PC-3 (cell line): ENCODE measurements at regions not wholly inside any gene's neighbourhood (a gene's known extent, or its start where the extent isn't known, plus 50 kb on each side); places are given as distances from the start of the nearest gene placed in this dataset.

Experiments
- ATAC-seq: fragments of 200-7000 bp; cut with Tn5 transposase; 2 replicates; pipeline ENCODE4 v1.9.1; 2020; ENCODE audit warnings: mild to moderate bottlenecking, moderate library complexity
- BruUV-seq: library from RNA; stranded (reverse); fragments of 400-500 nt; replicated peaks from 2 replicates; lab custom pipeline; 2021; lab: Mats Ljungman, UMichigan
- CTCF ChIA-PET: fragments of 300-600 bp; sonication (Branson Sonifier 250); formaldehyde crosslinking; loops from one replicate; lab custom pipeline; 2022; ENCODE audit warnings: antibody characterized with exemption; lab: Charles Lee
- POLR2A ChIA-PET: fragments of 300-600 bp; sonication (Branson Sonifier 250); formaldehyde crosslinking; loops from one replicate; lab custom pipeline; 2022; ENCODE audit warnings: antibody characterized with exemption; ENCODE audit not compliant: unreplicated experiment; lab: Charles Lee
- DNase-seq: peaks from one replicate; pipeline ENCODE4 v3.0.0-alpha.2; 2015
- H2AFZ ChIP-seq: fragments of 300-600 bp; sonication (generic); 2 replicates; pipeline ENCODE4 v1.6.0; 2016; ENCODE audit warnings: antibody characterized with exemption, low read length
- H3F3A ChIP-seq: fragments of 300-600 bp; sonication (generic); one replicate; pipeline ENCODE4 v1.6.0; 2017; ENCODE audit warnings: antibody characterized with exemption, low read length, control low read depth, mild to moderate bottlenecking; ENCODE audit not compliant: unreplicated experiment
- H3K27ac ChIP-seq: fragments of 300-600 bp; sonication (generic); 2 replicates; pipeline ENCODE4 v1.5.1; 2016; ENCODE audit warnings: mild to moderate bottlenecking, low read length
- H3K27me3 ChIP-seq: fragments of 300-600 bp; sonication (generic); 2 replicates; pipeline ENCODE4 v1.6.1; 2016; ENCODE audit warnings: low read length, mixed read lengths
- H3K36me3 ChIP-seq: fragments of 300-600 bp; sonication (generic); 2 replicates; pipeline ENCODE4 v1.6.1; 2016; ENCODE audit warnings: low read depth, mixed run types, low read length, mixed read lengths
- H3K4me1 ChIP-seq: fragments of 300-600 bp; sonication (generic); 2 replicates; pipeline ENCODE4 v1.5.1; 2016; ENCODE audit warnings: low read length; ENCODE audit not compliant: insufficient read depth
- H3K4me2 ChIP-seq: fragments of 300-600 bp; sonication (generic); 2 replicates; pipeline ENCODE4 v1.6.0; 2016; ENCODE audit warnings: low read length
- H3K4me3 ChIP-seq: fragments of 300-600 bp; sonication (generic); 2 replicates; pipeline ENCODE4 v1.5.1; 2016; ENCODE audit warnings: mild to moderate bottlenecking, low read length, mixed read lengths
- H3K79me2 ChIP-seq: fragments of 300-600 bp; sonication (generic); 2 replicates; pipeline ENCODE4 v1.6.1; 2017; ENCODE audit warnings: low read length, mixed read lengths
- H3K9ac ChIP-seq: fragments of 300-600 bp; sonication (generic); 2 replicates; pipeline ENCODE4 v1.6.0; 2016; ENCODE audit warnings: mild to moderate bottlenecking, low read length
- H3K9me2 ChIP-seq: fragments of 300-600 bp; sonication (generic); replicated peaks from 2 replicates; pipeline ENCODE4 v1.6.1; 2016; ENCODE audit warnings: mixed run types, low read length, mixed read lengths
- H3K9me3 ChIP-seq: fragments of 300-600 bp; sonication (generic); 2 replicates; pipeline ENCODE4 v1.6.1; 2016; ENCODE audit warnings: low read length, mixed read lengths
- H4K20me1 ChIP-seq: fragments of 300-600 bp; sonication (generic); 2 replicates; pipeline ENCODE4 v1.6.1; 2016; ENCODE audit warnings: low read length, mixed read lengths
- EZH2 ChIP-seq: fragments of 300-600 bp; sonication (generic); IDR thresholded peaks from one replicate; pipeline ENCODE4 v1.6.1; 2017; ENCODE audit warnings: antibody characterized with exemption, mild to moderate bottlenecking, low read length; ENCODE audit not compliant: unreplicated experiment
- EZH2phosphoT487 ChIP-seq: fragments of 300-600 bp; sonication (generic); IDR thresholded peaks from 2 replicates; pipeline ENCODE4 v1.6.1; 2018; ENCODE audit warnings: mild to moderate bottlenecking, antibody characterized with exemption, low read length, borderline replicate concordance
- intact Hi-C: fragments of 100-400 bp; cut with micrococcal nuclease; formaldehyde crosslinking; loops from 2 replicates; pipeline ENCODE4 v1.9.0; 2023
- TF ChIP-seq, protein P1 (sequence below): fragments of 300-600 bp; sonication (generic); conservative IDR thresholded peaks from 2 replicates; pipeline ENCODE4 v1.5.1; 2017; ENCODE audit warnings: antibody characterized with exemption, low read depth, mild to moderate bottlenecking, low read length

GRCh38 chr13:50389726-50390125 lies 374.5 kb downstream of the KCNRG start:
- intact Hi-C loops = loop anchor here (10.0 kb wide), 1 partner anchor 125 kb away; no protein-coding TSS in a partner anchor
- no peaks in the 10 kb centered on the region for H3K79me2 ChIP-seq
- CTCF ChIA-PET = no interaction called here
- no peaks in the 10 kb centered on the region for H3K27me3 ChIP-seq
- TF ChIP-seq EZH2 (no peak), EZH2phosphoT487 (no peak)
- TF ChIP-seq, protein P1, sequence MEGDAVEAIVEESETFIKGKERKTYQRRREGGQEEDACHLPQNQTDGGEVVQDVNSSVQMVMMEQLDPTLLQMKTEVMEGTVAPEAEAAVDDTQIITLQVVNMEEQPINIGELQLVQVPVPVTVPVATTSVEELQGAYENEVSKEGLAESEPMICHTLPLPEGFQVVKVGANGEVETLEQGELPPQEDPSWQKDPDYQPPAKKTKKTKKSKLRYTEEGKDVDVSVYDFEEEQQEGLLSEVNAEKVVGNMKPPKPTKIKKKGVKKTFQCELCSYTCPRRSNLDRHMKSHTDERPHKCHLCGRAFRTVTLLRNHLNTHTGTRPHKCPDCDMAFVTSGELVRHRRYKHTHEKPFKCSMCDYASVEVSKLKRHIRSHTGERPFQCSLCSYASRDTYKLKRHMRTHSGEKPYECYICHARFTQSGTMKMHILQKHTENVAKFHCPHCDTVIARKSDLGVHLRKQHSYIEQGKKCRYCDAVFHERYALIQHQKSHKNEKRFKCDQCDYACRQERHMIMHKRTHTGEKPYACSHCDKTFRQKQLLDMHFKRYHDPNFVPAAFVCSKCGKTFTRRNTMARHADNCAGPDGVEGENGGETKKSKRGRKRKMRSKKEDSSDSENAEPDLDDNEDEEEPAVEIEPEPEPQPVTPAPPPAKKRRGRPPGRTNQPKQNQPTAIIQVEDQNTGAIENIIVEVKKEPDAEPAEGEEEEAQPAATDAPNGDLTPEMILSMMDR = no peak
- no peak overlapping the region for H3K4me3 ChIP-seq
- POLR2A ChIA-PET = no interaction called here
- BruUV-seq = no TSS peak
- ATAC-seq (no peak), DNase-seq (no peak)
- no peak overlapping the region for H3K27ac ChIP-seq
- H3K9me3 ChIP-seq = no peaks in the 10 kb centered on the region
- peaks cover 12% of the 10 kb centered on the region; the same call in 1 of the 2 replicates for H3K4me1 ChIP-seq
- no peak overlapping the region for H3K9ac ChIP-seq
- no peaks in the 10 kb centered on the region for H3F3A ChIP-seq
- H3K36me3 ChIP-seq = no peaks in the 10 kb centered on the region
- H2AFZ ChIP-seq = no peak overlapping the region
- H3K4me2 ChIP-seq = no peak overlapping the region
- no peaks in the 10 kb centered on the region for H3K9me2 ChIP-seq
- no peaks in the 10 kb centered on the region for H4K20me1 ChIP-seq

GRCh38 chr13:50390503-50391248 lies 375.4 kb downstream of the KCNRG start:
- Histone ChIP-seq H3K9me2 (no peaks in the 10 kb centered on the region), H4K20me1 (no peaks in the 10 kb centered on the region), H2AFZ (no peak overlapping the region), H3K9me3 (no peaks in the 10 kb centered on the region), H3K4me3 (no peak overlapping the region), H3K27me3 (no peaks in the 10 kb centered on the region), H3K4me1 (peaks cover 12% of the 10 kb centered on the region; the same call in 1 of the 2 replicates), H3K79me2 (no peaks in the 10 kb centered on the region), H3K4me2 (no peak overlapping the region), H3K27ac (no peak overlapping the region), H3F3A (no peaks in the 10 kb centered on the region), H3K36me3 (no peaks in the 10 kb centered on the region), H3K9ac (no peak overlapping the region)
- TF ChIP-seq EZH2phosphoT487 (no peak), EZH2 (no peak)
- TF ChIP-seq, protein P1 = no peak
- no peak for DNase-seq
- intact Hi-C loops = no loop called here
- BruUV-seq = no TSS peak
- CTCF ChIA-PET = no interaction called here
- no peak for ATAC-seq
- POLR2A ChIA-PET = no interaction called here

GRCh38 chr13:50392977-50393376 lies 377.7 kb downstream of the KCNRG start:
- no peaks in the 10 kb centered on the region for H4K20me1 ChIP-seq
- intact Hi-C loops = no loop called here

More at GRCh38 chr13:50392977-50393376, 377.7 kb downstream of the KCNRG start:
- Histone ChIP-seq H3K4me2 (no peak overlapping the region), H3K4me1 (no peaks in the 10 kb centered on the region), H3K4me3 (no peak overlapping the region), H2AFZ (no peak overlapping the region), H3K9ac (no peak overlapping the region), H3K79me2 (no peaks in the 10 kb centered on the region), H3K9me3 (no peaks in the 10 kb centered on the region), H3K9me2 (no peaks in the 10 kb centered on the region), H3K27ac (no peak overlapping the region), H3F3A (no peaks in the 10 kb centered on the region), H3K27me3 (no peaks in the 10 kb centered on the region), H3K36me3 (no peaks in the 10 kb centered on the region)
- BruUV-seq = no TSS peak
- TF ChIP-seq EZH2 (no peak), EZH2phosphoT487 (no peak)
- TF ChIP-seq, protein P1 = no peak
- ATAC-seq (no peak), DNase-seq (no peak)
- POLR2A ChIA-PET = no interaction called here
- CTCF ChIA-PET = no interaction called here
